Right renal pelvis (tissue), 4 donors: ENCODE measurements at regions not wholly inside any gene's neighbourhood (a gene's known extent, or its start where the extent isn't known, plus 50 kb on each side); places are given as distances from the start of the nearest gene placed in this dataset.
"Not testable (repeated sequence)": the region's sequence is repeated elsewhere in the genome, so short reads cannot be mapped to it uniquely, and the experiment has no call there.

Experiments used
- DNase-seq, 4 donors: peaks; one replicate each; pipeline ENCODE4 v3.0.0-alpha.2; 2013; ENCODE audit warnings: low read depth in 4 of 4, low spot score in 3 of 4, missing footprints in 1 of 4

GRCh38 chr18:30839056-30839561 lies 203.4 kb downstream of the DSC3 start:
- DNase-seq = not testable (repeated sequence)

- no peak for DNase-seq
These were observed 213.8 kb downstream of the DSC3 start for GRCh38 chr18:30828700-30829099.

- no peak for DNase-seq
These were observed 222.9 kb downstream of the DSC3 start for GRCh38 chr18:30819619-30820018.

GRCh38 chr18:30814446-30814845 lies 228.1 kb downstream of the DSC3 start:
- no peak for DNase-seq

- no peak for DNase-seq
These were observed 231.0 kb downstream of the DSC3 start for GRCh38 chr18:30811580-30811979.

GRCh38 chr18:30810580-30810979 lies 232.0 kb downstream of the DSC3 start:
- no peak for DNase-seq

GRCh38 chr18:30806823-30807222 lies 235.7 kb downstream of the DSC3 start:
- DNase-seq = no peak

- DNase-seq = no peak
These were observed 241.7 kb downstream of the DSC3 start for GRCh38 chr18:30800800-30801199.

- peak in 1 of 4 donors; percentile 7 for DNase-seq
These were observed 250.5 kb downstream of the DSC3 start for GRCh38 chr18:30792051-30792450.

- not testable (repeated sequence) for DNase-seq
These were observed 254.0 kb downstream of the DSC3 start for GRCh38 chr18:30788411-30788991.

- DNase-seq = no peak
These were observed 255.1 kb downstream of the DSC3 start for GRCh38 chr18:30787410-30787809.

GRCh38 chr18:30781601-30782000 lies 260.9 kb downstream of the DSC3 start:
- DNase-seq = no peak

GRCh38 chr18:30775629-30776028 lies 266.9 kb downstream of the DSC3 start:
- DNase-seq = no peak

- DNase-seq = not testable (repeated sequence)
These were observed 270.4 kb downstream of the DSC3 start for GRCh38 chr18:30772170-30772569.

- no peak for DNase-seq
These were observed 276.5 kb downstream of the DSC3 start for GRCh38 chr18:30766053-30766452.

- no peak for DNase-seq
These were observed 277.3 kb downstream of the DSC3 start for GRCh38 chr18:30765247-30765646.

- DNase-seq = peak in 3 of 4 donors; percentile 18 to 55 (median 43)
These were observed 278.6 kb downstream of the DSC3 start for GRCh38 chr18:30763902-30764350.

GRCh38 chr18:30754846-30755245 lies 287.7 kb downstream of the DSC3 start:
- DNase-seq = no peak

- no peak for DNase-seq
These were observed 294.0 kb downstream of the DSC3 start for GRCh38 chr18:30748541-30748940.

- no peak for DNase-seq
These were observed 296.3 kb downstream of the DSC3 start for GRCh38 chr18:30746224-30746623.

GRCh38 chr18:30743033-30743432 lies 299.5 kb downstream of the DSC3 start:
- no peak for DNase-seq

GRCh38 chr18:30730915-30731314 lies 311.6 kb downstream of the DSC3 start:
- no peak for DNase-seq

GRCh38 chr18:30727849-30728248 lies 314.7 kb downstream of the DSC3 start:
- no peak for DNase-seq
